ENCODE measurements at regions not wholly inside any gene's neighbourhood (a gene's known extent, or its start where the extent isn't known, plus 50 kb on each side); places are given as distances from the start of the nearest gene placed in this dataset.

DNA sequence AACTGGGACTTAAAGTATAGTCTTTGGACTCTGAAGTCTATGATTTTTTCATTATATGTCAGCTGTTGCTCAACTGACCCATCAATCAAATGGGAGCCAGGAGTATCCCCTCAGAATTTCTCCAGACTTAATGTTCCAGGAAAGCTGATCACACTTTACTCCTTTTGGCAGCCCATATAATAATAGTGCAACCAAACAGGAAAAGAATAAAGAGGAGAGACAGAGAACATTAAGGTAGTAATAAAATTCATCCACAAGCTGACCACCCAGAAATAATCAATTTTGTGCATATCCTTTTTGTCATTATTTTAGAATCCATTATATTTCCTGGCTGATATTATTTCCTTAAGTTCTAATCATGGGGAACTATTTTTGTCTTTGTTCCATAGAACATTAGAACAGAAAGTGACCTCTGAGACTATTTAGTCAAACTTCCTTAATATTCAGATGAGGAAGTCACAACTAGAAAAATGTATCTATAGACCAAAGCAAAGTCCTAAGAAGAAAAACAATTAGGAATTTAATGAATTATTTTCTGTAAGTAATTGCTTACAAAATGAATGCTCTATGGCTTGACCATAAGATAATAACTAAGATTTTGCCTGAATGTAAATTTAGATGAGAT lies 238.1 kb upstream of the SEL1L start:
- TF ChIP-seq CTCF (IDR thresholded peaks at IDR 0.05) (no peak), EP300 (IDR thresholded peaks at IDR 0.05) (no peak), POLR2AphosphoS5 (IDR thresholded peaks at IDR 0.05) (no peak)

Measured in upper lobe of left lung (tissue), 4 donors.